Stromal cell of bone marrow (primary cell): ENCODE measurements at regions not wholly inside any gene's neighbourhood (a gene's known extent, or its start where the extent isn't known, plus 50 kb on each side); places are given as distances from the start of the nearest gene placed in this dataset.

ENCODE experiments used
- DNase-seq: peaks from one replicate; pipeline ENCODE4 v3.0.0-alpha.2; 2012; ENCODE audit warnings: low read depth

DNA sequence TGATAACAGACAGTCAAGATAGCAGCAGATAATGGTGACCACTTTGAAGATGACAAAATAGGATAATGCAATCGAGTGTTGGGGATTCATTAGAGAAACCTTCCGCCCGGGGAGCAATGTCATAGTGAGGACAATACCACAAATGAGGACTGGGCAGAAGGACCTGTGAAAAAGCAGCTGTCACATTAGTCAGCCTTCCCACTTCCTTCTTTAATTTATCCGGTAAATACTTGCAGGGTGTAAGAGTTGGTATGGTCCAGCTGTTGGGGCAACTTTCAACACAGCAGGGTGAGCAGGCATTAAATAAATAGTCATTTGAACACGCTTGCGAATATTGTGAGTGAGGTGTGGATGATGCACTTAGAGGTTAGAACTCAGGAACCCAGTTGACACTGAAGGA is 132.5 kb upstream of the KIRREL3 start:
- no peak for DNase-seq

DNA sequence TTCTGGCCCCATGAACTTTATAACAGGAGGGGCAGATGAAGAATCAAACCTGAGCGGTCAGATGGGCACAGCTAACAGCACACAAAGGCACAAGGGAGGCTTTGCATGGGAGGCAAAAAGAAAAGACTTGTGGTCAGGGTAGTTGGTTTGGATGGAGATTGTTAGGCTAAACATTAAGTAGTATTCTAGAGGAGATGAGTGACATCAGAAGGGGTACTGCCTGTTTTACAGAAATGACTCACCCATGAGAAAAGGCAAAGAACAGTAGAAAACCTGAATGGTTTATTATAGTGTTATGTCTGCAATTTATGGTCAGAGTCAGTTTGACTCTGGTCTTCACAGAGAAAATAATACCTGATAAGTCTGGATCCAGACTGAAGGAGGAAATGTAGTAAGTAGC is 129.8 kb upstream of the KIRREL3 start:
- no peak for DNase-seq

DNA sequence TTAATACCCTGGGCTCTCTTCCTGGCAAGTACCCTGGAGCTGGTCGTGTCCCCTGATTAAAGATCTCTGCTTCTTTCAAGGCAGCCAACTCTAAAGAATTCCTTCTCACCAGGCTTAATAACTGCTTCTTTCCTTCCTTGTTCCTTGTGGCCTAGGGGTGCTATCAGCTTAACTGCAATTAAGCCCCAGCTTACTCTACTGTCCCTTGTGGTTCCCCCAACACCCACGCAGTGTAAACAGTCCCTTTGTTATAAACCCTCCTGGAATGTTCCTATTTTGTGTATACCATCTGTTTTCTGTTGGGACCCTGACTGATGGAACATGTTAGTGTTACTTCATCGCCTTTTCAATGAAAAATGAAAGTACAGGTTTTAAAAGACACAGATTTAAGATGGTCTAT is 126.4 kb upstream of the KIRREL3 start:
- no peak for DNase-seq

DNA sequence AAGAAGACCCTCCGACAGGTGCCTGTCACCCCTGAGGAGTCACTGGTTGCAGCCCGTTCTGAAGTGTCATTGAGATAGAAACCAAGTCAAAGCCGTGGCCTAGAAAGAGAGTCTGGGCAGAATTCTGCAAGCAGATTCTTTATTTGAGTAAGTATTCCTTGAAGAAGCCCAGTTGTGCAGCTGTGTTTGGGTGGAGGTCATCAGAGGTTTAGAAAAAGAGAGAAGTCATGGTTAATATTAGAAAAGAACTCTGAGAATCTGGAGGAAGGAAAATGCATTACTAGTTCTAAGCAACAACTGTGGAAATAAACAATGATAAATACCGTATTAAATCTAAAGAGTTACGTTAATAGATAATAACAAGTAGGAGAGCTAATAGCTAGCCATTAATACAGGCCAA is 118.8 kb upstream of the KIRREL3 start:
- no peak for DNase-seq

DNA sequence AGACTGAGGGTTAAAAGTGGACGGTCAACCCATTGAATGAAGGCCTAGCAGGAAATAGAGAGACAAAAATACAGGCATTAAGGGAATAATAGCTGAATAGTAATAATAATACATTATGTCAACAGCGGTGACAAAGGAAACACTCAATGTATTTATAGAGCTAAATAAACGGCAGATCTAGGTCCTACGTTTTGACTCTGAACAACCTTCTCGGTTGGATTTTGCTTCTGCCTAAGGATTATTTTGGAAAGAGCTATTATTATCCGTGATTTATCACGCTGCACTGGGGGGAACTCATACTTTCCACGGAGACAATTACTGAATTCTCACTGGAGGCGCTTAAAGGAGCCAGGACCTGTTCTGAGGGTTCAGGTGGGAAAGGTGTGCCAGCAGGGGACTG is 118.2 kb upstream of the KIRREL3 start:
- DNase-seq, result no peak

DNA sequence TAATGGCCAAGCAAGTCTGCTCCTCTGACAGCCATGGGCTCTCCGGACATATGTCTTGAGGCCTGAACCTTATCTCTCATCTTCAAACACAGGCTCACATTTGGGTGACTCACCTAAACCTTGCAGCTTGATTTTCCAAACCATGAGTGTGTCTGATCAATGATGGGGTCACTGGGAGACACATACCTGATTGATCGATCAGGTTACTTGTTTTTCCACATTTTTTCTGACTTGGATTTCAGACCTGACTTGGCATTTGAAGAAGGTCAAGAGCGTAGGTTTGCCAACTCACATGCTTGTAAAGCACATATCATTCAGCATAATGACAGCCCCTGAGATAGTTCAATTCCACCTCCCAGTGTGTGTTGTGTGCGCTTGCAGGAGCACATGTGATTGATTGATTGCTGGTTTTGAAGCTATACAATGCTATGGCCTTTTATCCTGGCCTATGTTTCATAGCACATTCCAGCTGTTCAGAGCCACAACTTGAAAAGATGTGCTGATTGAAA is 116.7 kb upstream of the KIRREL3 start:
- no peak for DNase-seq

DNA sequence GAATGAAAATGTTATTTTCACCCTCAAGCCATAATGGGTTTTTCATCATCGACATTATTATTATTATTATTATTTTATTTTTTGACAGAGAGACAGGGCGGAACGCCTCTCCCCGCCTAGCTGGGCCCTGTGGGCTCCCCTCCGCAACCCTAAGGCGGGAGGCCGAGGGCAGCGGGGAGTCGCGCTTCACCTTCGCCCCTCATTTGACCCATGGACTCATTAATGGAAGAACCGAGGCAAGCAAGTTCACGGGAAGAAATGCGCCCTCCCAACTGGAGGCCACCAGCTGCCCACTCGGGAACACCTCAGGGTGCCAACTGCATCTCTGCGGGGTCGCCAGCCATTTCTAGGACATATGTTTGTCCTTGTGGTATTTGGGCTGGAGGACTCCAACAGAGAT is 115.3 kb upstream of the KIRREL3 start:
- DNase-seq, result no peak

DNA sequence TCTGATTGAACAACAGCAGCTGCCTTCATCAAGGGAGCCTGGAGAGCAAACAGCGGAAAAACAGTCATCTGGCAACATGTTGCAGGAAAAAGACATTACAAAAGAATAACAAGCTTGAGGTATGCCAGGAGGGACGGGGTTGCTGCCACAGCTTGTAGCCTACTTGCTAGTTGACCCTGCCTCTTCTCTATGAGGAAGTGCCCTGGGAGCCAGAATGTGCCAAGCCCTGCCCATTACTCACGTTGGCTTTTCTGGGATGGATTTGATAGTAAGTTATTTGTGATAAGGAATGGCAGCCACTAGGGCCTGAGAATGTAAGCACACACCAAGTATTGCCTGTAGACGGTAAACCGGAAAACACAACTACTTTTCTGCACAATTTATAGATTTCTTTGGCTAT is 113.5 kb upstream of the KIRREL3 start:
- DNase-seq, result no peak

DNA sequence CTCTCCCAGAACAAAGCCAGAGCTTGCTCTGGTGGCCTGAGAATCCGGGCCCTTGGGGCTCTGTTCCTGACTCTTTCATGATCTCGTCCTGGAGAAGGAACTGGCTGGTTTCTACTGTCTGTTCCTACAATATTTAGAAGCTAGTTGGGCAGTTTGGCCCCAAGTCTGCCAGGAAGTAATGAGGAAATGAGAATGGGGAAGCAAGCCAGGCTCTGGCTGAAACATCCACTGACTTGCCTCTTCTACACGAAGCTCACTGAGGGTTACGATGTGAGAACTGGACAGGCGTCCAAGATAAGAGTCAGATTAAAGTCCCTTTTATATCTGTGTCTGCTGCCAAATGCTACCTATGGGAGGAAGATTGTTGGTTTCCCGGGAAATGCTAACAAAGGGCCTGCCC is 110.0 kb upstream of the KIRREL3 start:
- no peak for DNase-seq

DNA sequence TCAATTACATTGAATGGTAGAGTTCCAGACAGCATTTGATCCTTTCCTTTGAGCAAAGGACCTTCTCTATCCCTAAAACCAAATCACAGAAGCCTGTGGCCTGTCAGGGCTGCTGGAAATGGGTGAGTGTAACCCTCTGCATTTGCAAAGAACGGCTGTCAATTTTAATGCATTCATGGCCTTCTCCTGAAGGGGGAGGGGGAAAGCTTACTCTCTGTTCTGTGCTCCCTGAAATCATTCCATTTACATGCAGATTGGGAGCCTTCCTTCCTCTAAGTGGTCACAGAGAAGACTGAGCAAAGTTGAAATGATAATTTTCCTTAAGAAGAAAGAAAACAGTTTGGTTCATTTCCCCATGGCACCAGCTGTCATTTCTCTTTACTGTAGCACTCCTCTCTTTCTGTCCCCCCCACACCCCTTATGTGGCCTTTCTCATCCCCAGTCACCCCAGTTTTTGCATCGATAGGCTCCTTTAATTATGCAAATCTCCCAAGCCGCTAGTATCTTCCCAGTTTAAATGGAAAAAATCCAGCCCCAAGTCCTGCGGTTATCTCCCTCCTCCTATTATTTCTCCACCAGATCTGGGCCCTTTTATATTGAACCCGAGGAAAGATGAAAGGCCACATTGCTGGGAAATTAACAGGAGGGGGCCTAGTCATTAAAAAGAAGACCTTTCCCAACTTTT is 109.4 kb upstream of the KIRREL3 start:
- DNase-seq, result no peak

DNA sequence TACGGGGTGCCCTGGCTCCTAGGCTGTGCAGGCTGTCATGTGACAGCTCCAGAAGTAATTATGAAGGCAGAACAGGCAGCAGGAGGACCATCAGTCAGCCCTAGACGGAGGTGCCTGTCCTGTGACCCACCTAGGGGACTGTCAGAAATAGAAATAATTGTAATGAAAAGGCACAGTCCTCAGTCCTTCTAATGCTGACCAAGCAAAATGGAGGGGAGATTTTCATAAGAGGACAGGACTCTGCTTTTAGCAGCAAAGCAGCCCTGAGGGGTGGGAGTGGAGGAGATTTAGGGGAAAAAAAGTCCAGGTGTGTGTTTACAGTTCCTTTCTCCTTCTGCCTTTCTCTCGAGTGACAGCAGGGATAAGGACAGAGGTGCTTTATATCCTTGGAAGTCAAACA is 108.3 kb upstream of the KIRREL3 start:
- DNase-seq, result no peak

DNA sequence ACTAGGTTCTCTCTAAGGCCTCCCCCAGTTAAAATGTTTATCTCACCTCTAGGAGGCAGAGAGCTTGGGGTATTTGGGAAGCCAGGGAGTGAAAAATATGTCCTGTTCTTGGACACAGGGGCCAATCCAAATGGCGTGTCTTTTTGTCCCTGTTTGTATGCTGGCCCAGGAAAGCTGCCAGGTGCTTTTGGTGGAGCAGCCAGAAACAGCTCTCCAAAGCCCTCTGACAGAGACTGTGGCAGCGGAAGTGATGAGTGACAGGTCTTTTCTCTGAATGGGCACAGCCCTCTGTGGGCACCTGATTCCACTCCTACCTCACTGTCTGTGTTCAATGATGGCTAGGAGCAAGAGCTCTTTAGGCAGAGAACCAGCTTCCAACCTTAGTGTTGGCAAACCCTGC is 106.4 kb upstream of the KIRREL3 start:
- no peak for DNase-seq

DNA sequence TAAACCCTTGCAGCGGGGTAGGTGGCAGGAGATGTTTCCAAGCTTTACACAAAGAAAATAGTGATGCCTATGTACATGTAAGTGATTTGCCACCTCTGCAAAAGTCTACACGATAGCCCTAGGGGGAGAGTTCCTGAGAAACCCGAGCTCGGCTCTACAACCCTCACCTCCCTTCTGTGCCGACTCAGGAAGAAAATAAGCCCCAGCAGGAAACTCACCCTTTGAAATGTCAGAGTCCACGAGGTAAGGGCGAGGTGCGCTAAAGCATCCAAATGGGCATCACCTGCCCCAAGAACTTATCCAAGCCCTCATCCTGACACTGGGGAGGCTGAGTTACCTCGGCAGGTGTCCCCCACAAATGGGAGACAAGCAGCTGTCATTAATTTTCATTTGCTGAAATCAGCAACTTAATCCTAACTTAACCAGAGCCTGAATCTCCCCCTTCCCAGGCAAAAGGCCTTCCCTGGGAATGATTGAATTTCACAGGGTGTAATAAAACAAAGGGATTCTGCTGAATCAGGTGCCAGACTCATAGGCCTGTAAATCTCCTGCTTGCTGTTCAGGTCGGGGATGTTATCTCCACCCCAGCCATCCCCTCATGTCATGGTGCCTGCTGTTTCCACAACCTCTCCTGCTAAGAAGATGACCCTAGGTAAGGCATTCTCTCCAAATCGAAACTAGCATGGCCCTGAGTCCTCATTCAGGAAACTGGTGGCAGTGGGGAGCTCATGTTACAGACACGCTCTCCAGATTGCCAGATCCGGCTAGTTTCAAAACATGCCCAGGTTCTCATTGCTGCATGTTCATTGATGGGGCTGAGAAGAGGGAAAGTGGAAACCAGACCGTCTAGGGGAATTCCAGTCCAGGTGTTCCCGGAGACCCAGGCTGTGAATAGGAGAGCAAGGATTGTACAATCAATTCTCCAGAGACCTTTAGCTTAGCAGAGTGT is 105.3 kb upstream of the KIRREL3 start:
- DNase-seq, result peak; percentile 4

DNA sequence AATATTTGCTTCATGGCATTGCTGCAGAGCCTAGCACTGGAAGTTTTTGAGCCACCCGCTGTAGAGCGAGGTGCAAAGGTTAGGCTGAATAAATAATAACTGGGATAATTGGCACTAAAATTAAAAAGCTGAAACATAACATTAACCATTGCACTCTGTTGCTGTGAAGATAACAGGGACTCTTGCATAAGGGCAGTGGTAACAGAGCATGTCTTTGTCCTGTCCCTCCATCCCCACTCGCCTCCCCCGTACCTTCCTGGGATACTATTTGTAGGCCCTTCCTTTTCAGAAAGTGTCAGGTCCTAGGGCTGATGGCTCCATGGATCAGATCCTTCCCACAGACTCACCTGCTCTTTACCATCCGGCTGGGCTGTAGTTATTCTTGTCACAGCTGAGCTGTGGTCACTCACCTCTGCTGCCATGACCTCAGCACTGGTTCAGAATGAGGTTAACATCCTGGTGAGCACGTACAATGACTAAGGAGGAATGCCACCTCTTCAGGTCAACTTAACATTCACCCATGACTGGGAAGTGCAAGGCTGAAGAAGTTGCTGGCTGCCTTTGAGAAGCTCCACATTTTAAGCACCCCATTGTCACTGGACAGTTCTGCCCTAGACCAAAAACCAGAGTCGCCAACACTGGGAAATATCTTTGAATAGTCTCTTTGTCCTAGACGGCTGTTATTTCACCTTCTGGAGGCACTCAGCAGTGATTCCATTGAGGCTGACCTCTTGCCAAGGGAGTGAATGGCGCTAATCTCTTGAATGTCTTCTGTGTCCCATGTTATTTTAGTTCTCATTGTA is 103.2 kb upstream of the KIRREL3 start:
- no peak for DNase-seq

DNA sequence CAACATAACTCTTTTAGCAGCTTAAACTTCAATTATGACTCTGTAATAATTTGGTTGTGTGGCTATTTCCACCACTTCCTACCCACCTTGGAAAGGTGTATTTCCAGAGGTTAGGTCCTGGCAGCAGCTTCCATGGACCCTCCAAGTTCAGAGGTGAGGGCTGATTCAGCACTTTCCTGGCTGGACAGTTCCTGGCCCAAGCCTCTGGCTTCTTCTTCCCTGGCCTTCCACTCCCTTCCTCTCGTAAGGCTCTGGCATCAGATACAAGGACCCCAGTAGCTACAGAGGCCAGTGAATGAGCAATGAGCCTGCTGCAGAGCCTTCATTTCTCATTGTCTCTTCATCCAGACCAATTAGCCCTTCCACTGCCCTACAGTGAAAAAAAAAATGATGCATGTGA is 98.1 kb upstream of the KIRREL3 start:
- no peak for DNase-seq

DNA sequence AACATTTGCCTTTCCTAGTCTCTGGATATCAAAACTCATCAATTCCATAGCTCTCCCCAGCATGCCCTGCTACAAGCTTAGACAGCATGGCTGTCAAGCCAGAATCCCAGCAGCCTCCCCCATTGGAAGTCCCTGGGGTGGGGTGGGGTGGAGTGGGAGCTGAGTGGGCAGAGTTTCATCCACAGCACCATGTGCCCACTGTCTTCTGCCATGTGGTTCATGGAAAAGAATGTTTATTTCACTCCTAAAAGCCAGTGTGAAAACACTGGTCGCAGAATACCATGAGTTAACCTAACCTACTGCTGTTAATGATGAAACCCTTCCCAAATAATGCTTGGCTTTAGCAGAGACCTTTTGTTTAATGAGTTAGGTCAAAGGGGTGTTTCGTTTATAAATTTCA is 80.2 kb upstream of the KIRREL3 start:
- DNase-seq, result no peak

DNA sequence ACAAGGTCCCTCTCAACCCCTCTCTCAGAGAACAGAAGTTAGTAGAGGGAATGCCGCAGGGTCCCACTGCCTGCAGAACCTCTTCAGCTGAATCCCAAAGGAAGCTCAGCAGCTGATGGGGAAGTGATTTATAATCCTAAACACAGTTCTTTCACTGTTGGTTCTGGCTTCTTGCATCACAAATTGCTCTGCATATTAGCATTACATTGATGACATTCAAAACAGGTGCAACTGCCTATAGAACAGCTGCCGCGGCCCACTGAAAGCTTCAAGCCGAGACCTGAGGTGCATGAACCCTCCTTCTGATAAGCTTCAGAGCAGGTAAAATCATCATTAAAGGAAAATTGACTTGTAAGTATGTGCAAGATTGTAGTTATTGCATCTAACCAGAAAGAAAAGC is 75.2 kb upstream of the KIRREL3 start:
- DNase-seq, result no peak

DNA sequence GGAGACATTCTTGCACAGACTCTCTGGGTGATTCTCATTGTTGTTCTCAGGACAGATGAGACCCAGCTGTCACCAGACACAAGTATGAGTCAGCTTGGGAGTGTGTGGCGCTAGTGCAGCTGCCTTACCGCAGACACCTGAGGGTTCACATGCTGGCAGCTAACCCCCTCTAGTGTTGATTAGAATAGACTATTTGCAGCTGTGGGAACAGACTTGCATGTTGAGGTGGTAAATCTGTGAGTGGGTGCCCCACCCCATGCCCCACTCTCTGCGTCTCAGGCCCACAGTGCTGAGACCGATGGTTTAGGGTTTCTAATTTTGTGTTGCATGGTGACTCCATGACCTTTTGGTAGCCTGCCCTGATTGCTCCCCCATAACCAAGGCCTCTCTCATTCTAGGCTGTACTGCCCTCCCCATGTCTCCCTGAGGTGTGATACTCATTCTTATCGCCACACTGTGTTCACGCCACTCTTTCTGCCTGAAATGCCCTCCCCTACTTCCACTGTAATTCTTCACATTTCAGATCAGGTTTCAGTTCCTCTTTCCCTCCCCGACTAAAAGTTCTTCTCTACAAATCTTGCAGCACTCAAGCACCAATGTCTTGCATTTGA is 73.7 kb upstream of the KIRREL3 start:
- DNase-seq, result no peak

DNA sequence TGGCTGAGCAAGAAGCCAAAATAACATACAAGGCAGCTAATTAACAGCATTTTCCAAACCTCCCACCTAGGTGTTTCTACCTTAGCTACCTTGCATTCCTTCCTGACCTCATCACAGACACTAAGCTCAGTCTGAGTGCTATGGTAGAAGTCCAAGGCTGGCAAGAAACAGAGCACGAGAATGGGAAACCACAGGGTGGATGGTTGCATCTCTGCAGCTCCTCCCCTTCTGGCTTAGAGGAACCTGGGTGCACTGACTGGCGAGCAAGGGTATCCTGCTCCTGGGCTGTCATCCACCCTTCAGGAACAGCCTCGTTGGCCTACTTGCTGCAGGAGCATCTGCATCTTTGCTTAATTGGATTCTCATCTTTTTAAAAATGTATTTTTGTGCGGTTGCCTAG is 73.1 kb upstream of the KIRREL3 start:
- no peak for DNase-seq

DNA sequence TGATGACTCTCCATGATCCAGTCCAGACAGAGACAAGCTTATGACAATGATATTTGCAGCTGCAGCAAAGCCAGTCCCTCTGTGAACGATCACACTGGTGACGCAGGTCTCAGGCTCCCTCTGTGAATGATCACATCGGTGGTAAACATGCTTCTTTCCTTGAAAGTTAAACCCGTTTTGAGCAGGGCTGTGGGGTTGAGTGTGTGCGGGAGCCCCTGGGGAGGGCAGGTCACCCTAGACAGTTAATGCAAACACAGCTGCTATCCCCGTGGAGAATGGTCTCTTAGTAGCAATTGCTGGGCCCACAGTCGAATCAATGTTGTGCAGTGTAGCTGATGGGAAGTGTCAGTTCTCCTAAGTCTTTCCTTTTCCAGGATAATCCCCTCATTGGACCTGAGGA is 71.0 kb upstream of the KIRREL3 start:
- no peak for DNase-seq

DNA sequence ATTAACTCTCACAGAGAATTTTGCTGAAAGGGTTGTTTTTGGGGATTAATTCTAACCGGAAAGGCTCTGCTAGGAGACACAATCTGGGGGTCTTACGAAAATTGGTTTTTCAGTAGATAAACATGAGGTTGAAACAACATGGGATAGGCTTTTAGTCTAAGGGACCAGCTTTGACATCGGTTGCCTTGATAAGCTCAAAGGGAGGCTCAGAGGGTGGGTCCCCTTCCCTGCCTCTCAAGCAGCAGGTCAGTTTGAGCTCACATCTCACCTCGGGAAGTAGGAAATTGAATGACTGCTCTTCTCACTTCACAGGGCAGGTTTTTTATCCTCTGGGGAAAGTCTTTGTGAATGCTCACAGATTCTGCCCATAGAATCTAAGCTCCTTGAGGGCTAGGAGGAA is 70.2 kb upstream of the KIRREL3 start:
- DNase-seq, result no peak
